Testis (tissue), 2 donors: ENCODE measurements at regions not wholly inside any gene's neighbourhood (a gene's known extent, or its start where the extent isn't known, plus 50 kb on each side); places are given as distances from the start of the nearest gene placed in this dataset.
"Not testable (repeated sequence)": the region's sequence is repeated elsewhere in the genome, so short reads cannot be mapped to it uniquely, and the experiment has no call there.

Experiments used
- POLR2A ChIP-seq: fragments of 450-650 bp; IDR thresholded peaks from one replicate; pipeline ENCODE4 v1.6.1; 2017; ENCODE audit warnings: antibody characterized with exemption, mild to moderate bottlenecking, moderate library complexity
- TF ChIP-seq, protein P1 (sequence below), 3 experiments: fragments of 450-650 bp in 2 of 3; fragments of 200-600 bp in 1 of 3; sonication (generic) in 1 of 3; IDR thresholded peaks; one replicate each; pipeline ENCODE4 v1.5.1; 2016 to 2019; ENCODE audit warnings: antibody characterized with exemption in 3 of 3, mild to moderate bottlenecking in 2 of 3, moderate library complexity in 1 of 3

DNA sequence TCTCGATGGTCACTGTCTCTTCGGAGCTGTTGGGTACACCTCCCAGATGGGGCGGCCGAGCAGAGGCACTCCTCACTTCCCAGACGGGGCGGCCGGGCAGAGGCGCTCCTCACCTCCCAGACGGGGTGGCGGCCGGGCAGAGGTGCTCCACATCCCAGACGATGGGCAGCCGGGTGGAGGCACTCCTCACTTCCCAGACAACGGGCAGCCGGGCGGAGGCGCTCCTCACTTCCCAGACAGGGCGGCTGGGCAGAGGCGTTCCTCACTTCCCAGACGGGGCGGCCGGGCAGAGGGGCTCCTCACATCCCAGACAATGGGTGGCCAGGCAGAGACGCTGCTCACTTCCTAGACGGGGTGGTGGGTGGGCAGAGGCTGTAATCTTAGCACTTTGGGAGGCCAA, 112.6 kb upstream of the EGR2 start:
- TF ChIP-seq, protein P1, sequence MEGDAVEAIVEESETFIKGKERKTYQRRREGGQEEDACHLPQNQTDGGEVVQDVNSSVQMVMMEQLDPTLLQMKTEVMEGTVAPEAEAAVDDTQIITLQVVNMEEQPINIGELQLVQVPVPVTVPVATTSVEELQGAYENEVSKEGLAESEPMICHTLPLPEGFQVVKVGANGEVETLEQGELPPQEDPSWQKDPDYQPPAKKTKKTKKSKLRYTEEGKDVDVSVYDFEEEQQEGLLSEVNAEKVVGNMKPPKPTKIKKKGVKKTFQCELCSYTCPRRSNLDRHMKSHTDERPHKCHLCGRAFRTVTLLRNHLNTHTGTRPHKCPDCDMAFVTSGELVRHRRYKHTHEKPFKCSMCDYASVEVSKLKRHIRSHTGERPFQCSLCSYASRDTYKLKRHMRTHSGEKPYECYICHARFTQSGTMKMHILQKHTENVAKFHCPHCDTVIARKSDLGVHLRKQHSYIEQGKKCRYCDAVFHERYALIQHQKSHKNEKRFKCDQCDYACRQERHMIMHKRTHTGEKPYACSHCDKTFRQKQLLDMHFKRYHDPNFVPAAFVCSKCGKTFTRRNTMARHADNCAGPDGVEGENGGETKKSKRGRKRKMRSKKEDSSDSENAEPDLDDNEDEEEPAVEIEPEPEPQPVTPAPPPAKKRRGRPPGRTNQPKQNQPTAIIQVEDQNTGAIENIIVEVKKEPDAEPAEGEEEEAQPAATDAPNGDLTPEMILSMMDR (IDR thresholded peaks at IDR 0.05), result not testable (repeated sequence)
- TF ChIP-seq POLR2A, result not testable (repeated sequence)
